Islet of Langerhans (tissue), 1 donor: ENCODE measurements at regions not wholly inside any gene's neighbourhood (a gene's known extent, or its start where the extent isn't known, plus 50 kb on each side); places are given as distances from the start of the nearest gene placed in this dataset.
"Not testable (repeated sequence)": the region's sequence is repeated elsewhere in the genome, so short reads cannot be mapped to it uniquely, and the experiment has no call there.

Experiments
- FAIRE-seq: peaks from one replicate; lab custom pipeline; 2011; peaks lifted over from hg19 to GRCh38; lab: Jason Lieb, UNC

DNA sequence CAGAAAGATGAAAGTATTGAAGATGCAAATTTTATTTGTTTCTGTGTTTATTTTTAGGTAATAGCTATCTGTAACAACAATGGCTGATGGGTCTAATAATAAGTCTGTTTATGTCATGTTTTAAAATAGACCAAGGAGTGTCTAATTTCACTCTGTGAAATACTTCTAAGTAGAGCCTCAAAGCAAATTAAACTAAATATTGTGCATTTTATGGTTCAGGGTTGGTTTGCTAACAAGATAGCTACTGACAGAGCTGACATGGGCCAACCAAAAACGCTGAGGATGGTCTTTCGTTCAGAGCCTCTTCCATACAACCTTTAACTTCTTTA is 437.6 kb upstream of the CTSO start:
- no peak for FAIRE-seq

GRCh38 chr4:156390599-156391324 is 437.1 kb upstream of the CTSO start:
- no peak for FAIRE-seq

- no peak for FAIRE-seq
Measured at GRCh38 chr4:156388826-156389225, 435.2 kb upstream of the CTSO start.

DNA sequence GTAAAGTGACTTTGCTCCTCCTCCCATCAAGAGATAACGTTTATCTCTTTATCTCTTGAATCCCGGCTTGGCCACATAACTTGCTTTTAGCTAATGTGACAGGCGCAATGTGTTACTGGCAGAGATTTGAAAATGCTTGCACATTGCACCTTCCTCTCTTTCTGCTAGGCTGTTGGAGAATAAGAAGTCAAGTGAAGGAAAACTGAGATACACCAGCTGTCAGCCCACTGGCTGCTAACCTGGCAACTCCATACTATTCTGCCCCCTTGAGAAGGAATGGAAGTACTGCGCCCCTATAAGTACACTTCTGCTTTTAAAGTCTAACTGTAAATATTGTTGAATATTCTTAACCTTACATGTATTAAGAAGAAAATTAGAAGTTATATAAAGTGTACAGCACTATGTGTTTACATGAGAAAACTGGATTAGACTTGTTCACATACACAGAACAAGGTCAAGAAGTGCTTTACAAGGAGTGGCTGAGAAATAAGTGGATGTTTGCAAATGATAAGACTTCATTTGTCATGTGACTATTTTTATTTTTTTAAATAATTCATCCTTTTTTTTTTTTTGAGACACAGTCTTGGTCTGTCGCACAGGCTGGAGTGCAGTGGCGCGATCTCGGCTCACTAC is 424.5 kb upstream of the CTSO start:
- no peak for FAIRE-seq

DNA sequence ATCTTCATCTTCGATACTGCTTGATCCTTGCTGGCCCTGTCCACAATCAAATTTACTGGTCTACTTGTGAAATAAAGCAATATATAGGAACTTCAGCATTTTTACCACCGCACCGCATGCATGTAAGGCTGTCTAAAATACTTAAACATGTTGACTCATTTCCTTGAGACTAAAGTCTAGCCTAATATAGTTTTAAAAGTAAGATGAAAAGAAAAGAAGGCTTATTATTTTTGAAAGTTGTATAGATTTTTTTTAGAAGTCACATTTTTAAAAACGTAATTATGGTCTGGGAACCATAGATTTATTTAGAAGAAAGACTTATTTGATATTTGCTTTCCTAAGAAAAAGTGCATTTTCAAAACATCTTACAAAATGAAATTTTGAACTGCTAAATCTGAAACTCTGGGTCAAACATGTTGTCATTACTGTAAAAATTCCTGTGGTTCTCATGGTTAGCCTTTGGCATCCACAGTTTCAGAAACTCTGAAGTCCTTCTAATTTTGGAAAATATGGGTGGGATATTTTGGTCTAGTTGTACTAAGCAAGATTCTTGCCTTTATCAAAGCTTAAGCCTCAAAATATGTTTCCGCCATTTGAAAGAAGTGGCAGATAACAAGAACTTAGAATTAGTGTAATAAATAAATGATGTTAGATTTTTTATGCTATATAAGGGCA is 423.5 kb upstream of the CTSO start:
- no peak for FAIRE-seq

- FAIRE-seq: no peak
Measured at GRCh38 chr4:156374894-156375293, 421.2 kb upstream of the CTSO start.

DNA sequence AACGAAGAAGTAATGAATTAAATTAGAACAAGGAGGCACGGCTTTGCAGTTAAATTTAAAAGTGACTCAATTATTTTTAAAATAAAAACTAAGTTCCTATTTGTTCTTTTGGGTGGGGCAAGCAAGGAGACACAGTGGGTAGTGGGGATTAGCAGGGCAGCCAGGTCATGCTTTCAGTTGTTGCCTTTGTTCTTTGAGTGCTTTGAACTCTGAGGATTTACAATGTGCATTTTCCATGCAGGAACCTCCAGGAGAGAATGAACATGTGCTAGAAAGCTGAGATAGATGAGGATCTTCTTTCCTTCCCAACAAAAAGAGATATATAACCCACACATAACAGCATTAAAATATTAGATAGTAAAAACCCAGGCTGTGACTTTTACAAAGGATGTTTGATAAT is 420.4 kb upstream of the CTSO start:
- no peak for FAIRE-seq

- FAIRE-seq: not testable (repeated sequence)
Measured at GRCh38 chr4:156367502-156367901, 413.8 kb upstream of the CTSO start.

DNA sequence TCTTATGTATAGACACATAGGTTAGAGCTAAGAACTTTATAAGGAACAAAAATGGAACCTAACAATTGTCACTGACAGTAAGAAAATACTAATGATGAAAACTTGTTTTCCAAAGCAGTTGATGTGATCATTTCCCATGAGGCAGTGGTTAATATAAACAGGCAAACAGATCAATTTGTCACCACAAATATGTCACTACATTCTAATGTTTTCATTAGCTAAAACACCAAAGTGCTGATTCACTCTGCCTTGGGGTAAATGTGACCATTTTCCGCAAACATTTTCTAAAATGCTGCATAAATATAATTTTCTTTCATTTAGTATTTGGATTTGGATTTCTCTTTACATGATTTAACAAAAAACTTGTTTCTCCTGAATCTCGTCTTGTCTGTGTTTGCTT is 408.9 kb upstream of the CTSO start:
- no peak for FAIRE-seq

GRCh38 chr4:156347412-156348075 is 393.9 kb upstream of the CTSO start:
- no peak for FAIRE-seq

DNA sequence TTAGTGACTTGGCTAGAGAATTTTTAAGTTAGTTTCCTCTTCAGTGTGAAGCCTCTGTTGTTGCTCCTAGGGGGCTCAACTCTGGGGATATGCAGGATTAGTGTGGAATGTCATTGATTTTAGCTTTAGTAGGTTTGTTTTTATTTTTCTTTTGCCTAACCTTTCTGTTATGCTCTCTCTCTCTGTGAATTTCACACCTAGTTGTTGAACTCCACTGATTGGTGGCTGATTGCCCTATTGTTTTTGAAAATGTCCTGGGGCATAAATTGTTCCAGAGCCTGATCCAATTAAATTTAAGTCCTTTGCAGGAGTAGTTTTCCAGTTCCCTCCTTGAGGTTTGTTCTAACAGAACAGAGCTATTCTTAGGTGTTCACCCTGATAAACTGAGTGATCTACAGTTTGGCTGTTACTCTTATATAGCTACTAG is 393.3 kb upstream of the CTSO start:
- FAIRE-seq: no peak

DNA sequence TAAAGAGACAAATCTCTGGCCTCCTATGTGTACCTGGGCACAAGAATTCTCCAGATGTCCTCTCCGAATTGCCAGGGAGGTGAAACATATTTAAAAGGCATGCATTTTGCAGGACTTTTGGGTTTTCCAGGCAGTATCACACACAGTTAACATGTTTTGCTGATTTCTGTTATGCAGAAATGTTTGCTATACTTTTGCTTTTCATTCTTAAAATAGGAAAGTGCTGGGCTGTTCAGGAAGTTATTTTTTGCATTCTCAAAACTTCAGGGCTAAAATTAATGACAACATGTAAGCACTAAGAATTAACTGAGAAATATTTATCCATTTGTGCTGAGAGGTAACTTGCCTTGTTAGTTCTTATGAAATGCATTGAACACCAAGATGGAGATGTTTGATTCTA is 390.7 kb upstream of the CTSO start:
- FAIRE-seq: no peak

DNA sequence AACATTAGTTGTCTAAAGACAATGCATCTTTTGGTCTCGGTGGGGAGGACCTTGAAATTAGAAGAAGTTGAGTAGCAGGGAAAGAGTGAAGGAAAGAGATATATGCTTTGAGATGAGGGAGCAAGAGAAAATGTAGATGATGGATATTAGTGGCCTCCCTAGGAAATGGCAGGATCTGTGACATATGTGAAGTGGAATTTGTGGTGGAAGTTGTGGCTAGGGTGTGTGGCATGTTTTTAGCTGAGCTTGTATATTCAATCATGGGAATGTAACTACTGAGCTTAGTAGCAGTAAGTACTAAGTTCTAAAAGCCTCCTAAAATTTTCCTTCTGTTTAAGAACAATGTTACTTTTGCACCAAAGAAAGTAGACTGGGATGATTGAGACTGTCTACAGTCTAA is 382.8 kb upstream of the CTSO start:
- no peak for FAIRE-seq

- no peak for FAIRE-seq
Measured at GRCh38 chr4:156335721-156336120, 382.1 kb upstream of the CTSO start.

DNA sequence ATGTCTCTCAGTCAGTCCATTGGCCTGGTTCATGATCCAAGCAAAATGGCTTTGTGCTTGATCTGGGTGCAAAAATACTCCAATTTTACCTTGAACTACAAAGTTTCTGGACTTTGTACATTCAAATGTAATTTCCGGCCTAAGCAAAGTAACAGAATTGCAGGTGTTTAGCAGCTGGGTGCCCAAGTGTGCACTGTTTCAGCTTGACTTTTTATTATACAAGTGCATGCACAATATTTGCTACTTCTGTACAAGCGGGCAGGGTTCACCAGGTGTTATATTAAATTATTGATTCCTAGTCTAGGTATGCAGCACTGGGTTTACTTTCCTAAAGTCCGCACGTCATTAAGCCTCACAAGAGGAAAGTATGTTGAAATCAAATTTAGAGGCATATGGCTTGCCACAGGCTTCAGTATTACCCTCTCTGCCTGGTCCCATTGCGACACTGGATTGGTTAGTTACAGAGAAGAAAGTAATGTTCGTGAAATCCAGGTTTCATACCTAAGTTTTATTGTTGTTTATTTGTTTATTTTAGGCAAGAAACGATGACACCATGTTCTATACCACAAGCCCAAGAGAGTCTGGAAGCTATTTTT is 376.9 kb upstream of the CTSO start:
- no peak for FAIRE-seq

- no peak for FAIRE-seq
Measured at GRCh38 chr4:156329779-156330178, 376.1 kb upstream of the CTSO start.

GRCh38 chr4:156328882-156329281 is 375.2 kb upstream of the CTSO start:
- FAIRE-seq: no peak

- no peak for FAIRE-seq
Measured at GRCh38 chr4:156326246-156326645, 372.6 kb upstream of the CTSO start.

- no peak for FAIRE-seq
Measured at GRCh38 chr4:156322592-156322991, 368.9 kb upstream of the CTSO start.

GRCh38 chr4:156321203-156321602 is 367.5 kb upstream of the CTSO start:
- no peak for FAIRE-seq

- FAIRE-seq: peak; percentile 5
Measured at GRCh38 chr4:156313497-156313896, 359.8 kb upstream of the CTSO start.

- FAIRE-seq: no peak
Measured at GRCh38 chr4:156312261-156312847, 358.7 kb upstream of the CTSO start.
